CD4-positive, alpha-beta T cell (primary cell): ENCODE measurements at regions not wholly inside any gene's neighbourhood (a gene's known extent, or its start where the extent isn't known, plus 50 kb on each side); places are given as distances from the start of the nearest gene placed in this dataset.

Experiments used
- ATAC-seq: fragments of 200-7000 bp; cut with Tn5 transposase; one replicate; pipeline ENCODE4 v1.10.0; 2022; ENCODE audit warnings: mild to moderate bottlenecking; ENCODE audit not compliant: poor library complexity
- CTCF ChIA-PET: fragments of 350-600 bp; sonication (Branson Sonifier 250); formaldehyde crosslinking; loops from one replicate; lab custom pipeline; 2021; ENCODE audit warnings: antibody characterized with exemption, inconsistent platforms; lab: Charles Lee
- POLR2A ChIA-PET: fragments of 350-600 bp; sonication (Branson Sonifier 250); formaldehyde crosslinking; loops from one replicate; lab custom pipeline; 2021; ENCODE audit warnings: antibody characterized with exemption, inconsistent platforms; lab: Charles Lee
- DNase-seq, 14 experiments: peaks; one replicate each; pipeline ENCODE4 v3.0.0-alpha.2; 2013 to 2020; ENCODE audit warnings: mixed read lengths in 2 of 14
- H3K27ac ChIP-seq, 2 donors: one replicate each; pipeline versions ENCODE4 v1.5.1 to v1.7.0; 2013; ENCODE audit warnings: low read length in 2 of 2, low read depth in 1 of 2, mild to moderate bottlenecking in 1 of 2
- H3K27me3 ChIP-seq, 2 experiments: 1 replicate in 1 of 2; 2 replicates in 1 of 2; pipeline versions ENCODE4 v1.6.1 to v1.7.0; 2013; ENCODE audit warnings: low read length in 2 of 2, control low read depth in 1 of 2, mild to moderate bottlenecking in 1 of 2, moderate library complexity in 1 of 2; ENCODE audit not compliant: insufficient read depth in 2 of 2, control insufficient read depth in 1 of 2
- H3K36me3 ChIP-seq: one replicate; pipeline ENCODE4 v1.6.1; 2013; ENCODE audit warnings: low read length, control low read depth; ENCODE audit not compliant: insufficient read depth
- H3K4me1 ChIP-seq: one replicate; pipeline ENCODE4 v1.6.1; 2013; ENCODE audit warnings: low read length, control low read depth; ENCODE audit not compliant: insufficient read depth
- H3K4me3 ChIP-seq: one replicate; pipeline ENCODE4 v1.5.1; 2013; ENCODE audit warnings: mild to moderate bottlenecking, low read length, moderate library complexity
- H3K9me3 ChIP-seq, 2 experiments: 1 replicate in 1 of 2; 2 replicates in 1 of 2; pipeline versions ENCODE4 v1.6.1 to v1.7.0; 2013; ENCODE audit warnings: low read length in 2 of 2, mild to moderate bottlenecking in 2 of 2, control low read depth in 1 of 2, moderate library complexity in 1 of 2; ENCODE audit not compliant: control insufficient read depth in 1 of 2, insufficient read depth in 1 of 2
- H3K27ac Mint-ChIP-seq: one replicate; pipeline ENCODE4 v1.8.0; 2020; ENCODE audit warnings: mixed read lengths
- H3K27me3 Mint-ChIP-seq: one replicate; pipeline ENCODE4 v1.8.0; 2021; ENCODE audit warnings: mixed read lengths
- H3K36me3 Mint-ChIP-seq: one replicate; pipeline ENCODE4 v1.8.0; 2021; ENCODE audit warnings: low read depth, mixed read lengths
- H3K4me1 Mint-ChIP-seq: one replicate; pipeline ENCODE4 v1.8.0; 2021; ENCODE audit warnings: low read depth, mixed read lengths
- H3K4me3 Mint-ChIP-seq: one replicate; pipeline ENCODE4 v1.8.0; 2020; ENCODE audit warnings: mild to moderate bottlenecking, mixed read lengths
- H3K9me3 Mint-ChIP-seq: one replicate; pipeline ENCODE4 v1.8.0; 2020; ENCODE audit warnings: mixed read lengths
- intact Hi-C, 2 experiments: fragments of 100-400 bp; cut with DNase I in 1 of 2; cut with micrococcal nuclease in 1 of 2; formaldehyde crosslinking; loops; one replicate each; pipeline versions ENCODE4 v1.15.1 to v1.9.0; 2023 to 2025; cut with DNase I, micrococcal nuclease
- TF ChIP-seq, protein P1 (sequence below): fragments of 200-600 bp; IDR thresholded peaks from one replicate; pipeline ENCODE4 v1.8.0; 2022; ENCODE audit warnings: antibody characterized with exemption, mild to moderate bottlenecking

DNA sequence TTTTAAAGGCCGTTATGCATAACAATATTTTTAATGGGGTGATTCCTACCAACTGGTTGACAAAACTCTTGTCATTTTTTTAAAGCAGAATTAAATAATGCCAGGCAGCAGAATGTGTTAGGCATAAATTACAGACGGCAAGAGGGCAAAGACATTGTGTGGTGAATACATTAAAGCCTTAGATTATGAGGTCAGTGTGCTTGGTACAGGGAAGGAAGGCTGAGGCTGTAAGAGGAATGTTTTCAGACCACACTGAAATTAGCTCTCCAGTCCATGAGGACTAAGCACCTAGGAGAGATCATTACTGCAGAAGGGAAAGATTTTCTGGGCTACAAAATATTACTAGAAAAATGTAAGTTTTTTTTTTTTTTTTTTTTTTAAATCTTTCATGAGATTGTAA, 312.8 kb upstream of the PRKCQ start:
- no peaks in the 10 kb centered on the region for H3K36me3 ChIP-seq
- intact Hi-C loops = loop anchor here in 1 of 2 experiments (5.0 kb wide), 1 partner anchor 1589 kb away; no protein-coding TSS in a partner anchor

DNA sequence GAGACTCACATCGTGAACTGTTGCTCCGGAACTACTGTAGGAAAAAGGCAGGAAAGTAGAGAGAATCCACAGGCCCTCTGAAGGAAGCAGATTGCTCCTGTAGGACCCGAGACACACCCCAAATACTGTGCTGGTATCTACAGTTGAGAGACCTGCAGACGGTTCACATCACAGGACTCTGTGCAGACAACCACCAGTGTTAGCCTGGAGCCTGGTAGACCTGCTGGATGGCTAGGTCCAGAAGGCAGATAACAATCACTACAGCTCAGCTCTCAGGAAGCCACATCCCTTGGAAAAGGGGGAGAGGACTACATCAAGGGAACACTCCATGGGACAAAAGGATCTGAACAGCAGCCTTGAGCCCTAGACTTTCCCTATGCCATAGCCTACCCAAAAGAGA, 311.8 kb upstream of the PRKCQ start:
- Histone ChIP-seq H3K9me3 (no peaks in the 10 kb centered on the region), H3K36me3 (no peaks in the 10 kb centered on the region), H3K27ac (no peak overlapping the region), H3K4me3 (no peak overlapping the region), H3K27me3 (no peaks in the 10 kb centered on the region), H3K4me1 (no peaks in the 10 kb centered on the region)
- TF ChIP-seq, protein P1, sequence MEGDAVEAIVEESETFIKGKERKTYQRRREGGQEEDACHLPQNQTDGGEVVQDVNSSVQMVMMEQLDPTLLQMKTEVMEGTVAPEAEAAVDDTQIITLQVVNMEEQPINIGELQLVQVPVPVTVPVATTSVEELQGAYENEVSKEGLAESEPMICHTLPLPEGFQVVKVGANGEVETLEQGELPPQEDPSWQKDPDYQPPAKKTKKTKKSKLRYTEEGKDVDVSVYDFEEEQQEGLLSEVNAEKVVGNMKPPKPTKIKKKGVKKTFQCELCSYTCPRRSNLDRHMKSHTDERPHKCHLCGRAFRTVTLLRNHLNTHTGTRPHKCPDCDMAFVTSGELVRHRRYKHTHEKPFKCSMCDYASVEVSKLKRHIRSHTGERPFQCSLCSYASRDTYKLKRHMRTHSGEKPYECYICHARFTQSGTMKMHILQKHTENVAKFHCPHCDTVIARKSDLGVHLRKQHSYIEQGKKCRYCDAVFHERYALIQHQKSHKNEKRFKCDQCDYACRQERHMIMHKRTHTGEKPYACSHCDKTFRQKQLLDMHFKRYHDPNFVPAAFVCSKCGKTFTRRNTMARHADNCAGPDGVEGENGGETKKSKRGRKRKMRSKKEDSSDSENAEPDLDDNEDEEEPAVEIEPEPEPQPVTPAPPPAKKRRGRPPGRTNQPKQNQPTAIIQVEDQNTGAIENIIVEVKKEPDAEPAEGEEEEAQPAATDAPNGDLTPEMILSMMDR = no peak
- CTCF ChIA-PET = no interaction called here
- Mint-ChIP-seq H3K27ac (no peak overlapping the region), H3K4me3 (no peak overlapping the region), H3K27me3 (peaks cover 8% of the 10 kb centered on the region), H3K36me3 (no peaks in the 10 kb centered on the region), H3K4me1 (no peaks in the 10 kb centered on the region), H3K9me3 (no peaks in the 10 kb centered on the region)
- DNase-seq (no peak), ATAC-seq (no peak)
- intact Hi-C loops = loop anchor here in 1 of 2 experiments (5.0 kb wide), 1 partner anchor 1590 kb away; no protein-coding TSS in a partner anchor
- POLR2A ChIA-PET = no interaction called here

More for the DNA sequence above, 312.8 kb upstream of the PRKCQ start:
- TF ChIP-seq, protein P1 = no peak
- no peak for DNase-seq
- Mint-ChIP-seq H3K4me1 (no peaks in the 10 kb centered on the region), H3K27ac (no peak overlapping the region), H3K36me3 (no peaks in the 10 kb centered on the region), H3K9me3 (no peaks in the 10 kb centered on the region), H3K4me3 (no peak overlapping the region), H3K27me3 (peaks cover 8% of the 10 kb centered on the region)
- no peaks in the 10 kb centered on the region for H3K27me3 ChIP-seq
- no peaks in the 10 kb centered on the region for H3K4me1 ChIP-seq
- H3K27ac ChIP-seq = no peak overlapping the region
- ATAC-seq = no peak
- POLR2A ChIA-PET = no interaction called here
- CTCF ChIA-PET = interaction anchor here (0.7 kb wide), 2 partner anchors 72 to 706 kb away, joined by 3 read pairs; no protein-coding TSS in a partner anchor
- no peaks in the 10 kb centered on the region for H3K9me3 ChIP-seq
- no peak overlapping the region for H3K4me3 ChIP-seq

DNA sequence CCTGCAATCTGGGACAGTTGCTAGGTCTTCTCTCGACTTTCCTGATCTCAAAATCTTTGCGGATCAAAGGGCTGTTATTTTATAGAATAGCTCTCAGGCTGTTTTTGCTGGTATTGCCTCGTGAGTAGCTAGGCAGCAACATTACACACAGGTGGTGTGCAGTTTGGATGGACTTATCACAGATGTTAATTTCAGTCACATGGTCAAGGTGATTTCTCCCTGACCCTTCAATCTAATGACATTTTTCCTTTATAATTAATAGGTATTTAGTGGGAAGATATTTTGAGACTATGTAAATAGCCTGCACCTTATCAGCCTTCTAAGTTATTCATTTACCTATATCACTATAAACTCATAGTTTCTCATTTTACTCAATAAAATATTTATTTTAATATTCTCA, 309.6 kb upstream of the PRKCQ start:
- Mint-ChIP-seq H3K27me3 (peaks cover 8% of the 10 kb centered on the region), H3K4me3 (no peak overlapping the region), H3K27ac (no peak overlapping the region), H3K4me1 (peaks cover 7% of the 10 kb centered on the region), H3K36me3 (no peaks in the 10 kb centered on the region), H3K9me3 (no peaks in the 10 kb centered on the region)
- no peak overlapping the region for H3K4me3 ChIP-seq
- DNase-seq (no peak), ATAC-seq (no peak)
- no peaks in the 10 kb centered on the region for H3K9me3 ChIP-seq
- no peaks in the 10 kb centered on the region for H3K36me3 ChIP-seq
- ChIA-PET CTCF (no interaction called here), POLR2A (no interaction called here)
- intact Hi-C loops = loop anchor here in 1 of 2 experiments (5.0 kb wide), 1 partner anchor 1593 kb away; no protein-coding TSS in a partner anchor
- TF ChIP-seq, protein P1 = no peak
- H3K27me3 ChIP-seq = no peaks in the 10 kb centered on the region
- H3K27ac ChIP-seq = no peak overlapping the region
- no peaks in the 10 kb centered on the region for H3K4me1 ChIP-seq
